GM18907 (cell line): ENCODE measurements at regions not wholly inside any gene's neighbourhood (a gene's known extent, or its start where the extent isn't known, plus 50 kb on each side); places are given as distances from the start of the nearest gene placed in this dataset.

ENCODE experiments used
- ATAC-seq: cut with Tn5 transposase; IDR thresholded peaks from one replicate; pipeline ENCODE4 v1.9.1; 2021; ENCODE audit warnings: mild to moderate bottlenecking, moderate library complexity; ENCODE audit not compliant: unreplicated experiment

DNA sequence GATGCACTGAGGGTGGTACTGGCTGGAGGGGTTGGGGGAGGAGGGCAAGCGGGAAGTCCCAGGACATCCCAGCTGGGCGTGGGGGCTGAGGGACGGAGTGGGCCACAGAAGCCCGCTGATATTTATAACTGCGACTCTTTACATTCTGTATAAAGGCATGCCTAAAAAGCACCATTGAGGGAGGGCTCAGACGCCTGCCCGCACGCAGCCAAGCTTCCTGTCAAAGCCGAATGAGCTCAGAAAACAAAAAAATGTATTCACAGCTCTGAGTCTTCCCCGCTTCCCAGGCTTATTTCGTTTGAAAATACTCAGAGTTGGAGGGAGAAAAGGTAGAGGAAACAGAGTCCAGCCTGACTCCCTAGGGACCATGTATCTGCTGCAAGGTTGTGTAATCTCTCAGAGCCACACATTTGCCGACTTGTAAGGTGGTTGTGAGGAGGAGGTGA lies 170.1 kb upstream of the HAAO start:
- no peak for ATAC-seq

DNA sequence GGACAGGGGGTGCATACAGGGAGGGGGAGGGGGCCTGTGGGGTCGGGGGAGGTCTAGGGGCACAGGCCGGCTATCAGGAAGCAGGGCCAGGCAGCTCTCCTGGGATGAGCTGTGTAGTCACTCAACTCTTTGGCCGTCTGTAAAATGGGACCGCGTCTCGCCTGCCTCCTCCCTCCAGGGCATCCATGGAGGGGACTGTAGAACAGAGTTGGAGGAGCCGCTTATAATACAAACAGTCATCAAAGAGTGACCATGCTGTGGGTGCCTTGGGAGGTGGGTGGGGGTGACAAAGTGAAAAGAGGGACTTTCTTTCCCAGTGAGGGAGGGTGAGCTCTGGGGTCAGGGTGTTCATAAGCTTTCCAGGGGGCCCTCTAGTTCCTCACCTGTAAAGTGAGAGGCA lies 169.6 kb upstream of the HAAO start:
- ATAC-seq: no peak

DNA sequence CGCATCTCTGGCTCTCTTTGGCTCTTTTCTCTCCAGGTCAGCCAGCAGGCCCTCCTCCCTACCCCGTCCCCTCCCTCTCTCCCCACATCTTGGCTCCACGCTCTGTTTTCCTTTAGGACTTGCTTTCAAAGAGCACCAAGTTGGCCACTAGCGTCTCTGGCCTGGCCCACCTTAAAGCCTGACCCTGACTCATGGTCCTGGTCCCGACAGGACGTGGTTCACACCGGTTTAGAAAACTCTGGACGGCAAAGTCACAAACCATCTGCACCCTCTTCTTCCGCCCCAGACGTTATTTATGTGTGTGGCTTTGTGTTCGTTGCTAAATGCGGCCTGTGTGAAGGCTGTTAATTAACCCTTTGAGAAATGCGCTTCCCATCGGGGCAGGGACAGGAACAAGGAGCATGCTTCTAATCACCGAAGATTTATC lies 169.0 kb upstream of the HAAO start:
- ATAC-seq: no peak

DNA sequence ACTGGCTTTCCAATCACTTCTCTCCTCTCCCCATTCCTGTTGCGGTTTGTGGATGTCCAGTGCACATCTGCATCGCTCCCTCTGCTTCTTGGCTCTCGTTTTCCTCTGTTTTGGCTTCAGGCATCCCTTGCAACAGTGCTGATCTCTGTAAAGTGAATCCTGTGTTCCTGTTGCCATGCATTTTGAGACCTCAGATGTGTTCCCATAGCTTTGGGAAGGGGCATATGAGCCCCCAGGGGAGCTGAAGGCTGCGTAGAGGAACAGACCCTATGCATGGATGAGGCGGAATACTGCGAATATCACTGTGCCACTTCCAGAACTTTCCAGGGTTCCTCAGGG lies 168.4 kb upstream of the HAAO start:
- no peak for ATAC-seq

DNA sequence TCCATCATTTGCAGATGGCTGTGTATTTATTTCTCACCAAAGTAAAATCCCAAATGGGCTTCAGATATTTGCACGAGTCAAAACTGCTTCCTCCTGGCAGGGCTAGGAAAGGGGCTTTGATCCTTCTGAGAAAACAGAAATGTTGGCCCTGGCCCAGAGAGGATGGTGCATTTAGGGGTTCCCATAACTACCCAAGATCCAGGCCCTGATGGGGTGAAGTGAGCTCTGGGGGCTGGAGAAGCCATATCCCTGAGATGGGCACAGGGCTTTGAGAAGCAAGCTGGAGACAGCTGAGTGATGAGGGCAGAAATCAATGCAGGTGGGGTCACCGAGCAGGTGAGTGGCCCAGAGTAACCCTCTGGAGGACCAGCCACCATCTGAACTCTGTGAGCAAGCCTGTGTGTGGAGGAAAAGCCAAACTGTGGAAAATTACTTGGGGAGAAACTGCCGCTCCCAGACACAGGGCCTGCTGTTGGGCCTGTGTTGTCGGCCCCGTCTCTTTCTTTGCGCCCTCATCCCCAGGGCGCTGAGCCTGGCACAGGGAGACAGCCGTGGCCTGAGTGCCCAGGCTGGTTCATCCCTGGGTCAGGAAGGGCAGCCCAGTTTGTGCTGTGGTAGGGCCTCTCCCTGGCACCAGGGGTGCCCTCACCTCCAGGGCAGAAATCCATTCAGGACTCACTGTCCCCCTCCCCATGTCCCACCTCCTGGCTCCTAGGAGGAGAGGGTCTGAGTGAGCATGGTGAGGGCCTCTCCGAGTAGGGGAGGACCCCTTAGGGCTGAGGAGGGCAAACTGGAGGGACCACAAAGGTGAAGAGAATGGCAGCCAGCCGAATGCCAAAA lies 167.8 kb upstream of the HAAO start:
- ATAC-seq: no peak

DNA sequence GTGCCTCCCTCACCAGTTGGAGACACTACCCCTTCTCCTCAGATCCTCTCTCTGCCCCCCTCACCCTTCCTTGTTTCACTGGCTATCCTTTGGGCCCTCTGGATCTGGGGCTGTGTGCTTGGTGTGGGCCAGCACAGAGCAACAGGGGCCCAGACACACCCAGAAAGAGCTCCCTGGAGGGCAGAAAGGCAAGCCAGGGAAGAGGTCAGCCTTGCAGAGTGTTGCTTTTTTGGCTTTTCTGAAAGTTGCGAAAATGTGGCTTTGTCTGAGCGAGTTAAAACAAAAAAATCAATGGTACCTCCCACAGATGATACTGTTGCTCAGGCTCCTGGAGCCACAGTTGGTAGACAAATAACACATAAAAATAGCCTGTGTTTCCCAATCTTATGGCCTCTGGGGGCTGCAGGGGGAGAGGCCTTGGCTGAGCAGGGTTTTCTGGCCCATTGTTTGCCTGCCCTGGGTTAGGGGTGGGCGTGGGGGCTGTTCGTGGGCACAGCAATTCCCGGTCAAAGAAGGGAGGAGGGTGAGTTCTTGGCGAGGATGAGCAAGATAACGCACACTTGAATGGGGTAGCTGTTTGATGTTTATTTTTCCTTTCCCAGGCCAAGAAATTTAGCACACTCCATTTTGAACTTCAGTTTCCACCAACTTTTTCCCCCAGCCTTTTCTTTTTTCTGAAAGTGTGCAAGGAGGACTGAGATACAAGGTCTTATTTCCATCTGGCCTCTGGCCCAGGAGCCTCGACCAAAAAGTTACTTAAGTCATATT lies 167.0 kb upstream of the HAAO start:
- ATAC-seq: no peak

DNA sequence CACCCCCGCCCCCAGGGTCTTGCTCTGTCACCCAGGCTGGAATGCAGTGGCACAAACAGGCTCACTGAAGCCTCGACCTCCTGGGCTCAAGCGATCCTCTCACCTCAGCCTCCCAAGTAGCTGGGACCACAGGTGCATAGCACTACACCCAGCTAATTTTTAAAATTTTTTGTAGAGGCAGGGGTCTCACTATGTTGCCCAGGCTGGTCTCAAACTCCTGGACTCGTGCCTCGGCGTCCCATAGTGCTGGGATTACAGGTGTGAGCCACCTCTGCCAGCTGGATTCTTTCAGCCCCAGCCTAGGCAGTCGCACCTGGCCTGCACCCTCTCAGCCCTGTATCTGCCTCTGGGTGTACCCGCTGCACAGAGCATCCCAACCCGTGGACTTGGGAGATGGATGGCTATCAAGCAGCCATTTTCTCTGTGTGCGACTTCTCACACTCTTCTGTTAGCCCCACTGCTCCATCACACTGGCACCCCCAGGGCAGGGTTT lies 166.4 kb upstream of the HAAO start:
- no peak for ATAC-seq

DNA sequence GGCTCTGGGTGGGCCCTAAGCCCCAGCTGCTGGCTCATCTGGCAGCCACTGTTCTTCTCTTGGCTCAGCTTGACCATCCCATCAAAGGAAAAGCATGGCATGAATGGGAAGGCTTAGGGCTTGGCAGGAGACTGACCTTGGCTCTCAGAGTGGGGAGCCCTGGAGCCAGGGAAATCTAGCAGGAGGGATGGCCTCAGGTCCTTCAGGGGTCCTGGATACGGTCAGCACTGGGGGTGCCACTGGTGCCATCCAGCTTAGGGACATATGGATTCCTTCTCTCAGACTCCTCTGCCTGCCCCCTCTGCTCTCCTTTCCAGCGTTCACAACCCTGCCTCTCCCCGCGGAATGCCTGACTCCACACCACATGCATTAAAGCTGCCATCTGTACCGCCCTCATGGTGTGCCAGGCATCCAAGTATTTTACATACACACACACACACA lies 165.5 kb upstream of the HAAO start:
- no peak for ATAC-seq

DNA sequence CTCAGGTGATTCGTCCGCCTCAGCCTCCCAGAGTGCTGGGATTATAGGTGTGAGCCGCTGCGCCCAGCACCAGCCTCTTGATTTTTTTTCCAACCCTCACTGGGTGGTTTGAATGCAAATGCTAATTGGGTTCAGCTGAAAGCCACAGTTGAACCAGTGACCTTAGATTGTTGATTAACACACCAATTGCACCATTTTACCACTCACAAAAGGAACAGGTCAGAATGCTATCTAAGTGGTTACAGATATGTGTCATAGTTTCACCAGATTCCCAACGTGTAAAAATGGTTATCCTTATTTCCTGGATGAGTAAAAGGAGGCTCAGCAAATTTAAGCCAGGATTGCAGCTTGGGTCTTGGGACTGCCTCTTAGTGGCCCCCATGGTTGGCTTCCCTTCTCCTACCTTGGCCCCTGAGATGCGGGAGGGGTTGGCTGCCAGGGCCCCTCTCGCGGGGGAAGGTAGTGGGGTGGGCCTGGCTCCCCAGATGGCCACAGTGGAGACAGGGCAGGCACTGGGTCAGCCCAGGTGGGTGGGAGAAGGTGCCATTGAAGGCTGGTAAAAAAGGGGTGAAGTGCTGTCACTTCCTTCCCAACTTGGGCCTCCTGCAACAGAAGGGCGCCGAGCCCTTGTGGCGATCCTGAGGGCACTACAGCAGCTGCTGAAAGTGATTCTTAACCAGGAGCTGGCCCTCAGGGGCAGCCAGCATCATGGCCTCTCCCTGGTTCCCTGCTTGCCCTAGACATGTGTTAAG lies 164.9 kb upstream of the HAAO start:
- no peak for ATAC-seq

DNA sequence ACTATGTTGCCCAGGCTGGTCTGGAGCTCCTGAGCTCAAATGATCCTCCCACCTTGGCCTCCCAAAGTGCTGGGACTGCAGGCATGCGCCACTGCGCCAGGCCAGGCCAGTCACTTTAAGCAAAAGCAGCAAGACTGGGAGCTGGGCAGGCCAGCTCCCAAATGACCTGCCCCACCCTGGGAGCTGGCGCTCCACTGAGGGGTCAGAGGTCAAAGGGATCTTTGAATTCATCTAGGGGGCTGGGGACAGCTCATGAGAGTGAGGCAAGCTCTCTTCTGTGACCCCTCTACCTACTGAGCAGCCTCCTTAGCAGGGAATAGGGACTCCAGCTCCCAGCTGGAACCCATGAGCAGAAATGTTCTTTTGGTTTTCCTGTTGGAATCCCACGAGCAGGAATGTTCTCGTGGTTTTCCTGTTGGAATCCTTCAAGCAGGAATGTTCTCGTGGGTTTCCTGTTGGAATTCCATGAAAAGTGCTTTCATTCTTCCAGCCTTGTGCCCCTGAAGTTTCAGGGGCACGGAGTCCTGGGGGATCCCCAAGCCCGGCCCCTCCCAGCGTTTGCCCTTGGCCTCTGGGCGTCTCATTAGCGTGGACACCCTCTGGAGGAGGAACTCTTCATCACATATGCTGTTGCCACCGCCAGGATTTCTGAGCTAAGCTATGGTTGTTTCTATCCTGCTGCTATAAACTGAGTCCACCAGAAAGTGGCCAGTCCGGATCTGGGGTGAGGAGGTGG lies 162.0 kb upstream of the HAAO start:
- no peak for ATAC-seq

DNA sequence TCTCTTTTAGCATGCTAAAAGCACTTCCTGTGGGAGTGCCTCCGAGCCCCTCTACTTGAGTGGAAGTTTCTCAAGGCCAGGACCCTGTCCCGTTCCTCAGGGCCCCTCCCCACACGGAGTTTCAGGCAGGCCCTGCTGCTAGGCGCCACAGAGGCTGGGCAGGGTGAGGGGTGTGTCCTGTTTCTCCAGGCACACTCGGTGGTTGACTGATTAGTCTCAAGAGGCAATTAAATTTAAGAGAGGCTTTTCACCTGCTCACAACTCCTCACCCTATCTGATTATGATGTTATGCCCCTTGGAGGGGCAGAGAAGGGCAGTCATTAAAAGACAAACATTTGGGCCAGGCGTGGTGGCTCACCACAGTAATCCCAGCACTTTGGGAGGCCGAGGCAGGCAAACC lies 160.8 kb upstream of the HAAO start:
- no peak for ATAC-seq

DNA sequence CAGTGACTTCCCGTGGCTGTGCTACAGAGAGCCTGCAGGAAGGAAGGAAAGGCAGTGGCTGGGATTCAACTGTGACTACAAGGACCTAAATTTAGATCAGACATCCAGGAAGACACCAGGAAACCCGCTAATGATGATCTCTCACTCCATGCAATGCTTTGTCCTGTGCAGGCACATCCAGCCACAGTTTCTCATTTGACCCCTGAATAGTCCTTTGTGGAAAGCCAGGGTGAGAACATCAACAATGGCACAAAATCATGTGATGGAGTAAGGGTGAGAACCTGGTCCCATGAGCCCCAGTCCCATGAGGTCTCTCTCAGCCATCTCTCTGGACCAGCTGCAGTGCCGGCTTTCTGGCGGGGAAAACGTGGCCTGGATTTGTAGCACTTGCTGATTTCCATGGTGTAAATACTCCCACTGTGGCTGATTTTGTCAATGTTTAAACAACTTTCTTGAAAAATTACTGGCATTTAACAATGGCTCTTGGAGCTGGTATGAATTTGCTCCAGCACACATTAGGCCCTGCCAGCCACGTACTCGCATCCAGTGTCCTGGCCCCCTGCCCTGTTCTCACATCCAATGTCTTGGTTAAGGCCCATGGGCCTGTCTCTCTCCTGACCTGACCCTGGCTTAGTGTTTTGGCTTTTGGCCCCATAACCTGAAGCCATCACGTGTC lies 159.0 kb upstream of the HAAO start:
- no peak for ATAC-seq

DNA sequence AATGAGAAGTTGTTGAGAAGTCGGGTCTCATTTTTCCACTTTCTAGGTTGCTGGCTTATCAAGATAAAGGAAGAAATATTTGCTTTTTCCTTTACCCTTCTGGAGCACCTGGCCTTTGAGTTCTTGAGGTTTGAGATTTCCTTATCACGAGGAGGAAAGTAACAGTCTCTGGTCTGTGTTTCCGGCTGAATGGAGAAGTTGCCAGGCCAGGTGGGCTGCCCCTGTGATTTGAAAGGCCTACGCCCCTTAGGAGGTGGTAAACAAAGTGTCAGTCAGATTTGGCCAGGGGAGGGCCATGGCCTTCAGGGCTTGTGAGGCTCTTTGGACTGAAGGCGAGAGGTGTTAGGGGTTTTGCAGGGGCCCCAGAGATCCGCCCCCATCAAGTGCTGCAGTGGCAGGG lies 156.7 kb upstream of the HAAO start:
- no peak for ATAC-seq

DNA sequence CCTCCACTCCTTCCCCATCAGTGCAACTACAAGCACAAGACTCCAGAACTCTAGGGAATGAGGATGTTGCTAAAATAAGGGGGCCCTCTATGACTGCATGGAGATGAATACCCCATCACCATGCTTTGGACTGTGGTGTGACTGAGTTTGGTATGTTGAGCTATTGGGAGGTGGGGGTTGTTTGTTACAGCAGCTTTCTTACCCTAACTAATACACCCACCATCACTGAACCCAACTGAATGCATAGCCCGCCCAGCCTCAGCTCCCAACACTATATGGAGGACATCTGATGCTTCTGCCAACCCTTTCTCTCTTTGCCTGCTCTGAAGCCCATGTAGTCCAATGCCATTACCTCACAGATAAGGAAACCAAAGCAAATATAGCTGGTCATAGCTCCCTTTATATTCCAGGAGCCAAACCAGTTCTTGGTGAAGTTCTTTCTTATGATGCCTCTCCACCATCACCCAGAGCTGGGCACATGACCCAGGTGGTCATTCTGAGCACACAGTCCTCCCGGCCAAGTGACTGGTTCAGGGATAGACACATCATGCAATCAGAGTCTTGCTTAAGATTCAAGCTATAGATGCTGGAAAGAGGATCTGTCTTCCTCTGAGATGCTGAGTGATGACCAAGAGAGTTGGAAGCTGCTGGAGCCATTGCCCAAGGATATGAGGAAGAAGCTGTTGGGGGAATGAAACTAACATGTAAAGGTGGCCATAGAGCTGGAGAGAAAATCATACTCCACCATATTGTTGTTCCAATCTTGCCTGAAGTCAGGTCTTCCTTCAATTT lies 155.6 kb upstream of the HAAO start:
- ATAC-seq: no peak

DNA sequence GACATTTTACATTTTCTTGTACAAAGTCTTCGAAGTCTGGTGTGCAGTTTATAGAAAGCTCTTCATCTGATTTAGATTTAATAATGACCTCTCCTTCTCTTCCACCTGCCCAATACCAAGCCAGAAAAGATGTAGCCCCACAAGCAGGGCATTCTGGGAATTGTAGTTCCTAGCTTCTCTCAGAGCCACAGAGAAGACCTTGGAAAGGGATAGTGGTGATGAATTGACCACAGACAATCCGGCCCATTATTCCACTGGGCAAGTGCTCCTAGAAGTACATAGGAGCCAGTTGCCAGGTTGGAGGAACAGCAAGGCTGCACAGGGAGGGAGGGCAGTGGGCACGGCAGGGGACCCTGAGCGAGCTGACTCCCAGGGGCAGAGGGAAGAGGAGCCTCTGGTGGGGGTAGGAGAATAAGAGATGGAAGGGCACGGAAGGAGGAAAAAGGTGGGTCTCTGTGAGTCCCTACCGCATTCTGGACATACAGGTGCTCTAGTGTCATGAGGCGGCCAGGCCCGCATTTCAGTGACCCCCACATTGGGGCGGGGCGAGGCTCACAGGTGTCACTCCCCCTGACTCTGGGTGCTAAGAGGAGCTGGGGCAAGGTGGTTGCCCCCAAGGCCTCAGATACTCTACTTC lies 152.5 kb upstream of the HAAO start:
- no peak for ATAC-seq

DNA sequence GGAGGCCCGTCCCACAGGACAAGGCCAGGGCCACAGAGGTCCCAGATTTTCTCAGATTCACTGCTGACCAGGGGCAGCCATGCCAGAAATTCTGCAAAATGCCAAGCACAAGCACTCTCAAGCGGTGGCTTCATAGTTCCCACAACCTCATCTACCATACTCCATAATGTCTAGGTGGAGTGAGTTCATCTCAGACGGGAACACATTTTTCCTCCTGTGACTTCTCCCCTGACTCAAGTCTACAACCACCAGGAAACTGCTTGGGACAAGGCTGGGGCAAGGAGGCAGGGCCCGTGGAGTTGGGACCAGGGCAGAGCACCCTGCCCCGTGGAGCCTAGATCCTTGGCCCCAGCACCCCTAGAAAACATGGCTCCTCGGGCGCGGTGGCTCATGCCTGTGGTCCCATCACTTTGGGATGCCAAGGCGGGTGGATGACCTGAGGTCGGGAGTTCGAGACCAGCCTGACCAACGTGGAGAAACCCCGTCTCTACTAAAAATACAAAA lies 150.7 kb upstream of the HAAO start:
- no peak for ATAC-seq

DNA sequence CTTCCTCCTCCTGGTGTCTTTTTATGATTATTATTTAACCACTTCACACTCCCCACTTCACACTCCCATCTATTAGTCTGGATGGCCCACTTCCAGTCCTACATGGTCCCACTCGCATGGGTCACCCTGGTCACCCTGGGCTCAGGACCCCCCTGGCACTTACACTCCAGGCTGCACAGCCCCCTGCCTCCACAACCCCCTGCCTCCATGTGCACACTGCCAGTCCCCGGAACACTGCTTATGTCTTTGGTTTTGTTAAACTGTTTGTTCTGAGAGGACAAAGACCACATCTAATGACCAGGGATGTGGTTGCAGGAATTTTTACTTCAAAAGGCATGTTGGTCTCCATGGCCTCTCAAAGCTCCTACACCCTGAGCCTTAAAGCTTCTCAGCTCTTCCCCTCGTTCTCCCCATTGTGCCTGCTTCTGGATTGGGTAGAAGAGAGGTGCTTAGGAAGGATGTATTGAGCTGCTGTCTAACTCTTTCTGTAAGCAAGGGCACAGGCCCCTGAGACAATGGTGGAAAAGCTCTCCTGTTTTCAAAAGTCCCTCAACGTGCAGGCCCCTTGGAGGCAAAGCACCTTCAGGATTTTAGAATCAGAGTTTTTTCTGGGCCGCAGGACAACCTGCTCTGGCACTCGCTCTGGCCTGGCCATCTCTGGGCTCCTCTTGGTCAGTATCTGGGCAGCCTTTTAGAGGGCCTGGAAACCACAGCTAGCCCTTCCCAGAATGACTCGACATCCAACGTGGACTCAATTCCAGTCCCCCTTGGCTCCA lies 150.0 kb upstream of the HAAO start:
- no peak for ATAC-seq

DNA sequence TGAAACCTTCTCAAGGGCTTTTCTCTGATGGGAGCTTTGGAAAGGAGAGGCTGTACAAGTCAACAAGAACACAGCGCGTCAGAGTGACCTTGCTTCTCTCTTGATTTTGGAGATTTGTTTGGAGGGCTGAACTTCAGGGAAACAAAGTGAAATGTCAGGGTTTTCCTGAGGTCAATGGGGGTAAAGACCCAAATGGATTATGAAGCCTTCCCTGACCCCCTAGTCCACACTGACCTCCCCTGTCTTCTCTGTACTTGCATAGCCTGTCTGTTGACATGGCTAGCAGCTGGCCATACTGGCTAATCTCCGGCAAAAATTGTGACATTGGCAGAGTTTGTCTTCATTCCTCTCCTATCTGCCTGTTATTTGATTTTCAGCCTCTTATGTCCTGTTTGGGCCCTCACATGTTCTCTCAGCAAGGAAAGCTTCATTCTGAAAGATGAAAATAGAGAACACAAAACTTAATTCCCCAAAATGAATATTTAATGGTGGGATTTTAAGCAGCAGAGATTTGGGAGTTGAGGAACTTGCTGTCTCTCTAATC lies 149.3 kb upstream of the HAAO start:
- no peak for ATAC-seq
